HEK293 (cell line): ENCODE measurements at regions not wholly inside any gene's neighbourhood (a gene's known extent, or its start where the extent isn't known, plus 50 kb on each side); places are given as distances from the start of the nearest gene placed in this dataset.

Experiments used
- CTCF ChIA-PET: fragments of 350-600 bp; formaldehyde crosslinking; extraction: SDS; loops from one replicate; lab custom pipeline; 2021; ENCODE audit warnings: antibody characterized with exemption; lab: Yijun Ruan, JAX
- POLR2A ChIA-PET: fragments of 300-600 bp; formaldehyde crosslinking; extraction: SDS; loops from one replicate; lab custom pipeline; 2020; ENCODE audit warnings: antibody characterized with exemption, inconsistent platforms; lab: Yijun Ruan, JAX
- H3K27ac ChIP-seq: fragments of 200-500 bp; sonication (Bioruptor generic); 2 replicates; pipeline ENCODE4 v1.5.1; 2014; ENCODE audit warnings: low read depth, low read length, control low read depth, inconsistent platforms; ENCODE audit errors: extremely low read depth
- H3K36me3 ChIP-seq, 2 experiments: fragments of 200-500 bp in 1 of 2; sonication (Bioruptor generic) in 1 of 2; 1 replicate in 1 of 2; 2 replicates in 1 of 2; pipeline ENCODE4 v1.5.1; 2014 to 2017; ENCODE audit warnings: inconsistent platforms in 2 of 2, low read length in 2 of 2; ENCODE audit not compliant: control insufficient read depth in 2 of 2, insufficient read depth in 1 of 2
- H3K4me1 ChIP-seq: fragments of 200-500 bp; sonication (Bioruptor generic); 2 replicates; pipeline ENCODE4 v1.5.1; 2014; ENCODE audit warnings: mild to moderate bottlenecking, low read length, inconsistent platforms; ENCODE audit not compliant: control insufficient read depth, insufficient read depth
- H3K4me3 ChIP-seq: 2 replicates; pipeline ENCODE4 v1.5.1; 2011; ENCODE audit warnings: low read depth, mild to moderate bottlenecking, control low read depth, low read length, moderate library complexity
- H3K9me3 ChIP-seq: fragments of 200-500 bp; sonication (Bioruptor generic); 2 replicates; pipeline ENCODE4 v1.5.1; 2014; ENCODE audit warnings: low read depth, low read length, inconsistent platforms; ENCODE audit not compliant: control insufficient read depth, insufficient read depth
- AEBP2 ChIP-seq: fragments of 450-650 bp; formaldehyde crosslinking; IDR thresholded peaks from 2 replicates; pipeline ENCODE4 v1.5.1; 2016; ENCODE audit warnings: missing biosample characterization, missing genetic modification characterization, borderline replicate concordance
- EGR2 ChIP-seq: fragments of 450-650 bp; formaldehyde crosslinking; IDR thresholded peaks from 2 replicates; pipeline ENCODE4 v1.5.1; 2016; ENCODE audit warnings: low read depth, missing biosample characterization, missing genetic modification characterization
- GLI4 ChIP-seq: fragments of 450-650 bp; formaldehyde crosslinking; IDR thresholded peaks from 2 replicates; pipeline ENCODE4 v1.5.1; 2016; ENCODE audit warnings: missing biosample characterization, missing genetic modification characterization
- GLIS1 ChIP-seq: fragments of 450-650 bp; formaldehyde crosslinking; IDR thresholded peaks from 2 replicates; pipeline ENCODE4 v1.5.1; 2016; ENCODE audit warnings: missing biosample characterization, missing genetic modification characterization
- KLF9 ChIP-seq: fragments of 450-650 bp; formaldehyde crosslinking; IDR thresholded peaks from 2 replicates; pipeline ENCODE4 v1.5.1; 2016; ENCODE audit warnings: missing biosample characterization, missing genetic modification characterization, low read depth
- PRDM4 ChIP-seq: fragments of 450-650 bp; formaldehyde crosslinking; IDR thresholded peaks from 2 replicates; pipeline ENCODE4 v1.5.1; 2017; ENCODE audit warnings: missing biosample characterization, missing genetic modification characterization
- ZFP37 ChIP-seq: fragments of 450-650 bp; formaldehyde crosslinking; IDR thresholded peaks from 2 replicates; pipeline ENCODE4 v1.5.1; 2016; ENCODE audit warnings: missing biosample characterization, missing genetic modification characterization
- ZFP41 ChIP-seq: fragments of 450-650 bp; formaldehyde crosslinking; IDR thresholded peaks from 2 replicates; pipeline ENCODE4 v1.5.1; 2016; ENCODE audit warnings: missing biosample characterization, missing genetic modification characterization, borderline replicate concordance
- ZNF10 ChIP-seq: fragments of 450-650 bp; formaldehyde crosslinking; IDR thresholded peaks from 2 replicates; pipeline ENCODE4 v1.5.1; 2017; ENCODE audit warnings: missing biosample characterization, missing genetic modification characterization
- ZNF121 ChIP-seq: fragments of 450-650 bp; formaldehyde crosslinking; IDR thresholded peaks from 2 replicates; pipeline ENCODE4 v1.5.1; 2016; ENCODE audit warnings: missing biosample characterization, missing genetic modification characterization
- ZNF146 ChIP-seq: fragments of 450-650 bp; formaldehyde crosslinking; IDR thresholded peaks from 2 replicates; pipeline ENCODE4 v1.5.1; 2016; ENCODE audit warnings: missing biosample characterization, missing genetic modification characterization
- ZNF169 ChIP-seq: fragments of 450-650 bp; formaldehyde crosslinking; IDR thresholded peaks from 2 replicates; pipeline ENCODE4 v1.5.1; 2016; ENCODE audit warnings: missing biosample characterization, missing genetic modification characterization
- ZNF221 ChIP-seq: fragments of 450-650 bp; formaldehyde crosslinking; IDR thresholded peaks from 2 replicates; pipeline ENCODE4 v1.5.1; 2017; ENCODE audit warnings: missing biosample characterization, missing genetic modification characterization, borderline replicate concordance
- ZNF302 ChIP-seq: fragments of 450-650 bp; formaldehyde crosslinking; IDR thresholded peaks from 2 replicates; pipeline ENCODE4 v1.5.1; 2016; ENCODE audit warnings: missing biosample characterization, missing genetic modification characterization, low read depth
- ZNF311 ChIP-seq: fragments of 450-650 bp; formaldehyde crosslinking; IDR thresholded peaks from 2 replicates; pipeline ENCODE4 v1.5.1; 2017; ENCODE audit warnings: missing biosample characterization, missing genetic modification characterization, borderline replicate concordance
- ZNF354C ChIP-seq: fragments of 450-650 bp; formaldehyde crosslinking; IDR thresholded peaks from 2 replicates; pipeline ENCODE4 v1.5.1; 2016; ENCODE audit warnings: missing biosample characterization, missing genetic modification characterization, low read depth, borderline replicate concordance
- ZNF426 ChIP-seq: fragments of 450-650 bp; formaldehyde crosslinking; IDR thresholded peaks from 2 replicates; pipeline ENCODE4 v1.5.1; 2017; ENCODE audit warnings: missing biosample characterization, missing genetic modification characterization, mild to moderate bottlenecking, inconsistent platforms, moderate library complexity
- ZNF580 ChIP-seq: fragments of 450-650 bp; formaldehyde crosslinking; IDR thresholded peaks from 2 replicates; pipeline ENCODE4 v1.5.1; 2016; ENCODE audit warnings: missing biosample characterization, missing genetic modification characterization
- ZNF610 ChIP-seq: fragments of 450-650 bp; formaldehyde crosslinking; IDR thresholded peaks from 2 replicates; pipeline ENCODE4 v1.5.1; 2016; ENCODE audit warnings: missing biosample characterization, missing genetic modification characterization, borderline replicate concordance
- ZNF670 ChIP-seq: fragments of 450-650 bp; formaldehyde crosslinking; IDR thresholded peaks from 2 replicates; pipeline ENCODE4 v1.5.1; 2016; ENCODE audit warnings: missing biosample characterization, missing genetic modification characterization, low read depth
- ZNF677 ChIP-seq: fragments of 450-650 bp; IDR thresholded peaks from 2 replicates; pipeline ENCODE4 v1.5.0; 2018; ENCODE audit warnings: missing biosample characterization, mild to moderate bottlenecking, missing genetic modification characterization, moderate library complexity
- ZNF747 ChIP-seq: fragments of 450-650 bp; formaldehyde crosslinking; IDR thresholded peaks from 2 replicates; pipeline ENCODE4 v1.5.1; 2016; ENCODE audit warnings: missing biosample characterization, missing genetic modification characterization
- ZNF768 ChIP-seq: fragments of 450-650 bp; formaldehyde crosslinking; IDR thresholded peaks from 2 replicates; pipeline ENCODE4 v1.5.1; 2018; ENCODE audit warnings: missing biosample characterization, mild to moderate bottlenecking, missing genetic modification characterization
- ZNF776 ChIP-seq: fragments of 450-650 bp; formaldehyde crosslinking; IDR thresholded peaks from 2 replicates; pipeline ENCODE4 v1.5.0; 2017; ENCODE audit warnings: missing biosample characterization, missing genetic modification characterization, borderline replicate concordance
- ZNF785 ChIP-seq: fragments of 450-650 bp; formaldehyde crosslinking; IDR thresholded peaks from 2 replicates; pipeline ENCODE4 v1.5.1; 2016; ENCODE audit warnings: missing biosample characterization, missing genetic modification characterization
- ZNF837 ChIP-seq: fragments of 450-650 bp; formaldehyde crosslinking; IDR thresholded peaks from 2 replicates; pipeline ENCODE4 v1.5.1; 2016; ENCODE audit warnings: missing biosample characterization, missing genetic modification characterization
- ZSCAN18 ChIP-seq: fragments of 450-650 bp; formaldehyde crosslinking; IDR thresholded peaks from 2 replicates; pipeline ENCODE4 v1.5.1; 2016; ENCODE audit warnings: missing biosample characterization, missing genetic modification characterization

GRCh38 chr18:64659196-64659595 is 510.3 kb upstream of the LINC00305 start:
- no peaks in the 10 kb centered on the region for H3K36me3 ChIP-seq
- H3K4me3 ChIP-seq, result no peak overlapping the region
- H3K27ac ChIP-seq, result no peak overlapping the region
- no peaks in the 10 kb centered on the region for H3K4me1 ChIP-seq
- no peaks in the 10 kb centered on the region for H3K9me3 ChIP-seq
- TF ChIP-seq EGR2 (tag by site-specific recombination), result no peak
- no peak for TF ChIP-seq ZNF580 (tag by site-specific recombination)
- no peak for TF ChIP-seq ZSCAN18 (tag by site-specific recombination)
- no peak for TF ChIP-seq ZNF426 (tag by site-specific recombination)
- TF ChIP-seq ZFP37 (tag by site-specific recombination), result no peak
- TF ChIP-seq ZNF302 (tag by site-specific recombination), result no peak
- no peak for TF ChIP-seq ZNF768
- CTCF ChIA-PET, result no interaction called here
- POLR2A ChIA-PET, result no interaction called here

GRCh38 chr18:64653068-64653467 is 504.2 kb upstream of the LINC00305 start:
- H3K27ac ChIP-seq, result no peak overlapping the region
- ChIA-PET CTCF (no interaction called here), POLR2A (no interaction called here)
- H3K4me3 ChIP-seq, result no peak overlapping the region
- no peaks in the 10 kb centered on the region for H3K9me3 ChIP-seq
- H3K4me1 ChIP-seq, result no peaks in the 10 kb centered on the region
- H3K36me3 ChIP-seq, result no peaks in the 10 kb centered on the region
- TF ChIP-seq AEBP2 (tag by site-specific recombination), result no peak
- no peak for TF ChIP-seq ZNF354C (tag by site-specific recombination)
- no peak for TF ChIP-seq ZNF776
- TF ChIP-seq ZNF768, result no peak
- no peak for TF ChIP-seq GLIS1
- no peak for TF ChIP-seq ZNF785 (tag by site-specific recombination)

- Histone ChIP-seq H3K4me1 (no peaks in the 10 kb centered on the region), H3K9me3 (no peaks in the 10 kb centered on the region), H3K36me3 (no peaks in the 10 kb centered on the region), H3K27ac (no peak overlapping the region), H3K4me3 (no peak overlapping the region)
- CTCF ChIA-PET, result no interaction called here
- POLR2A ChIA-PET, result no interaction called here
- TF ChIP-seq ZNF311 (tag by site-specific recombination), result no peak
- no peak for TF ChIP-seq ZNF747 (tag by site-specific recombination)
- no peak for TF ChIP-seq ZNF121 (tag by site-specific recombination)
- no peak for TF ChIP-seq ZNF837 (tag by site-specific recombination)
- no peak for TF ChIP-seq ZNF677 (tag by site-specific recombination)
- no peak for TF ChIP-seq ZNF670 (tag by site-specific recombination)
- no peak for TF ChIP-seq ZFP41 (tag by site-specific recombination)
- TF ChIP-seq ZNF610 (tag by site-specific recombination), result no peak
- TF ChIP-seq ZNF146 (tag by site-specific recombination), result no peak
- no peak for TF ChIP-seq ZNF10
- no peak for TF ChIP-seq KLF9 (tag by site-specific recombination)
- no peak for TF ChIP-seq ZSCAN18 (tag by site-specific recombination)
- no peak for TF ChIP-seq ZNF169 (tag by site-specific recombination)
- no peak for TF ChIP-seq ZNF221 (tag by site-specific recombination)
- no peak for TF ChIP-seq PRDM4 (tag by site-specific recombination)
- TF ChIP-seq GLI4 (tag by site-specific recombination), result no peak
These were observed 501.2 kb upstream of the LINC00305 start for GRCh38 chr18:64650068-64650467.
